DND-41 (cell line): ENCODE measurements at regions not wholly inside any gene's neighbourhood (a gene's known extent, or its start where the extent isn't known, plus 50 kb on each side); places are given as distances from the start of the nearest gene placed in this dataset.

Experiments
- ATAC-seq: fragments of 200-7000 bp; cut with Tn5 transposase; 3 replicates; pipeline ENCODE4 v1.9.1; 2021; ENCODE audit warnings: low read depth; ENCODE audit not compliant: insufficient read depth
- DNase-seq: peaks from one replicate; pipeline ENCODE4 v3.0.0-alpha.2; 2020
- H2AFZ ChIP-seq: 2 replicates; pipeline ENCODE4 v1.6.0; 2012; ENCODE audit warnings: low read depth, low read length
- H3K27ac ChIP-seq: 2 replicates; pipeline ENCODE4 v1.5.1; 2012; ENCODE audit warnings: low read length, inconsistent platforms
- H3K27me3 ChIP-seq: fragments of 200-600 bp; sonication (generic); 2 replicates; pipeline ENCODE4 v1.6.0; 2012; ENCODE audit warnings: low read length, mild to moderate bottlenecking, inconsistent platforms; ENCODE audit not compliant: insufficient read depth, poor library complexity
- H3K36me3 ChIP-seq: 2 replicates; pipeline ENCODE4 v1.5.1; 2012; ENCODE audit warnings: low read length, inconsistent platforms; ENCODE audit not compliant: insufficient read depth
- H3K4me1 ChIP-seq: 2 replicates; pipeline ENCODE4 v1.5.1; 2012; ENCODE audit warnings: mild to moderate bottlenecking, low read length; ENCODE audit not compliant: insufficient read depth
- H3K4me2 ChIP-seq: 2 replicates; pipeline ENCODE4 v1.6.0; 2012; ENCODE audit warnings: mild to moderate bottlenecking, moderate library complexity, low read length, inconsistent platforms; ENCODE audit not compliant: insufficient read depth
- H3K4me3 ChIP-seq, 2 experiments: fragments of 200-600 bp in 1 of 2; shearing (Covaris generic) in 1 of 2; 2 replicates each; pipeline ENCODE4 v1.5.1; 2012 to 2016; ENCODE audit warnings: inconsistent platforms in 2 of 2, low read length in 2 of 2, mild to moderate bottlenecking in 2 of 2, low read depth in 1 of 2, moderate library complexity in 1 of 2
- H3K79me2 ChIP-seq: 2 replicates; pipeline ENCODE4 v1.6.0; 2012; ENCODE audit warnings: low read length, inconsistent platforms; ENCODE audit not compliant: insufficient read depth
- H3K9ac ChIP-seq: 2 replicates; pipeline ENCODE4 v1.6.0; 2012; ENCODE audit warnings: low read depth, mild to moderate bottlenecking, inconsistent platforms, low read length, moderate library complexity
- H3K9me3 ChIP-seq: 2 replicates; pipeline ENCODE4 v1.5.1; 2012; ENCODE audit warnings: low read length, moderate library complexity, mild to moderate bottlenecking, inconsistent platforms; ENCODE audit not compliant: insufficient read depth, severe bottlenecking
- H4K20me1 ChIP-seq: 2 replicates; pipeline ENCODE4 v1.6.0; 2012; ENCODE audit warnings: low read length; ENCODE audit not compliant: insufficient read depth
- EZH2 ChIP-seq: IDR thresholded peaks from 3 replicates; pipeline ENCODE4 v1.6.1; 2012; ENCODE audit warnings: borderline replicate concordance, low read depth, mild to moderate bottlenecking, moderate library complexity, low read length, inconsistent platforms; ENCODE audit not compliant: severe bottlenecking
- TF ChIP-seq, protein P1 (sequence below): IDR thresholded peaks from 2 replicates; pipeline ENCODE4 v1.5.1; 2012; ENCODE audit warnings: borderline replicate concordance, low read length, moderate library complexity, mild to moderate bottlenecking; ENCODE audit not compliant: poor library complexity, severe bottlenecking; ENCODE audit errors: extremely low read depth

DNA sequence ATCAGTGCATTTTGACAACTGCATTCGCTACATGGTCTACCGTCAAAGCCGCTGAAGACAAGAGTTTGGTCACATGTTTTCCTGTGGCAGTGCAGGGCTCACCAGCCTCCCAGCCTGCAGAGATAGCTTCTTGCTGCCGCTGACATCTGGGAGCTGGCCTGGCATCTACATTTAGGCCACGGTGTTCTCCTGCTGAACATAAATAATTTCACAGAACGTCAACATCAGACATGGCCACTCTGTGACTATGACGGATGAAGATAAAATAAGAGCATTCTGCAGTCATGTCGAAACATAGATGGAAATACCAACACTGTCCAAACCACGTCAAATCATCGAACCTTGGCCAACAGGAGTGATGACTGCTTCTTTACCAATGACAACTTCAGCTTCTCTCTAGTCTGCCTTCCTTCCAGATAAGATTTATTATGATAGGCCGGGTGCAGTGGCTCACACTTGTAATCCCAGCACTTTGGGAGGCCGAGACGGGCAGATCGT is 91.2 kb downstream of the TNFAIP2 start:
- no peaks in the 10 kb centered on the region for H3K79me2 ChIP-seq
- H3K4me1 ChIP-seq: no peaks in the 10 kb centered on the region
- DNase-seq (no peak), ATAC-seq (no peak)
- no peaks in the 10 kb centered on the region for H3K27me3 ChIP-seq
- no peak overlapping the region for H2AFZ ChIP-seq
- no peak overlapping the region for H3K4me2 ChIP-seq
- H3K36me3 ChIP-seq: no peaks in the 10 kb centered on the region
- no peak overlapping the region for H3K27ac ChIP-seq
- no peak overlapping the region for H3K9ac ChIP-seq
- no peak overlapping the region for H3K4me3 ChIP-seq
- no peaks in the 10 kb centered on the region for H3K9me3 ChIP-seq
- TF ChIP-seq, protein P1, sequence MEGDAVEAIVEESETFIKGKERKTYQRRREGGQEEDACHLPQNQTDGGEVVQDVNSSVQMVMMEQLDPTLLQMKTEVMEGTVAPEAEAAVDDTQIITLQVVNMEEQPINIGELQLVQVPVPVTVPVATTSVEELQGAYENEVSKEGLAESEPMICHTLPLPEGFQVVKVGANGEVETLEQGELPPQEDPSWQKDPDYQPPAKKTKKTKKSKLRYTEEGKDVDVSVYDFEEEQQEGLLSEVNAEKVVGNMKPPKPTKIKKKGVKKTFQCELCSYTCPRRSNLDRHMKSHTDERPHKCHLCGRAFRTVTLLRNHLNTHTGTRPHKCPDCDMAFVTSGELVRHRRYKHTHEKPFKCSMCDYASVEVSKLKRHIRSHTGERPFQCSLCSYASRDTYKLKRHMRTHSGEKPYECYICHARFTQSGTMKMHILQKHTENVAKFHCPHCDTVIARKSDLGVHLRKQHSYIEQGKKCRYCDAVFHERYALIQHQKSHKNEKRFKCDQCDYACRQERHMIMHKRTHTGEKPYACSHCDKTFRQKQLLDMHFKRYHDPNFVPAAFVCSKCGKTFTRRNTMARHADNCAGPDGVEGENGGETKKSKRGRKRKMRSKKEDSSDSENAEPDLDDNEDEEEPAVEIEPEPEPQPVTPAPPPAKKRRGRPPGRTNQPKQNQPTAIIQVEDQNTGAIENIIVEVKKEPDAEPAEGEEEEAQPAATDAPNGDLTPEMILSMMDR: no peak
- no peak for TF ChIP-seq EZH2
- no peaks in the 10 kb centered on the region; the same call in 1 of the 2 replicates for H4K20me1 ChIP-seq

DNA sequence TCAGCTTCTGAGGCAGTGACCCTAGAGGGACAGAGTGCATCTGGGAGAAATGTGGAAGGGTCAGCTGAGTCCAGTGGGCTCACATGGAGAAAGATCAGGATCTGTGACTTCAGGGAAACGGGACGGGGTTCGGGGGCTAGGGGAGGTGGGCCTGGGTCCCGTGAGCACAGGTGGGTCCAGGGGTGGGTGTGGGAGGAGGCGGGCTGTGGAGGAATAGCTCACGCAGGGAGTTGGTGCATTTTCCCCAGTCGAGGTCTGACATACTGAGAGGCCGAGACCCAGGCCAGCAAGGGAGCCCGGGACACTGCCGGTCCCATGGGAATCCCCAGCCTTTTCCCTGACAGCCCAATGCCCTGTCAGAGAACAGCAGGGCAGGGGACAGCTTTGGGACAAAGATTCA is 93.1 kb downstream of the TNFAIP2 start:
- Histone ChIP-seq H2AFZ (no peak overlapping the region), H3K27me3 (no peaks in the 10 kb centered on the region), H3K79me2 (no peaks in the 10 kb centered on the region), H3K36me3 (no peaks in the 10 kb centered on the region), H3K9ac (no peak overlapping the region), H3K27ac (no peak overlapping the region), H3K4me3 (no peak overlapping the region), H3K9me3 (no peaks in the 10 kb centered on the region), H3K4me2 (no peak overlapping the region), H3K4me1 (no peaks in the 10 kb centered on the region), H4K20me1 (no peaks in the 10 kb centered on the region; the same call in 1 of the 2 replicates)
- no peak for TF ChIP-seq EZH2
- TF ChIP-seq, protein P1: no peak
- ATAC-seq: no peak
- DNase-seq: no peak

GRCh38 chr14:103216857-103217256 is 93.6 kb downstream of the TNFAIP2 start:
- Histone ChIP-seq H3K4me1 (no peaks in the 10 kb centered on the region), H3K9ac (no peak overlapping the region), H2AFZ (no peak overlapping the region), H4K20me1 (no peaks in the 10 kb centered on the region; the same call in 1 of the 2 replicates), H3K27ac (no peak overlapping the region), H3K4me2 (no peak overlapping the region), H3K9me3 (no peaks in the 10 kb centered on the region), H3K27me3 (no peaks in the 10 kb centered on the region), H3K4me3 (no peak overlapping the region), H3K36me3 (no peaks in the 10 kb centered on the region), H3K79me2 (no peaks in the 10 kb centered on the region)
- no peak for TF ChIP-seq EZH2
- TF ChIP-seq, protein P1: no peak
- no peak for ATAC-seq
- no peak for DNase-seq

GRCh38 chr14:103217538-103217937 is 94.3 kb downstream of the TNFAIP2 start:
- H3K79me2 ChIP-seq: no peaks in the 10 kb centered on the region
- TF ChIP-seq, protein P1: no peak
- no peak for TF ChIP-seq EZH2
- no peaks in the 10 kb centered on the region for H3K9me3 ChIP-seq
- no peaks in the 10 kb centered on the region for H3K4me1 ChIP-seq
- no peak overlapping the region for H3K9ac ChIP-seq
- no peak overlapping the region for H3K4me3 ChIP-seq
- H3K36me3 ChIP-seq: no peaks in the 10 kb centered on the region
- no peak overlapping the region for H3K4me2 ChIP-seq
- H3K27me3 ChIP-seq: no peaks in the 10 kb centered on the region
- no peak overlapping the region for H2AFZ ChIP-seq
- H4K20me1 ChIP-seq: no peaks in the 10 kb centered on the region; the same call in 1 of the 2 replicates
- H3K27ac ChIP-seq: no peak overlapping the region
- DNase-seq (no peak), ATAC-seq (no peak)
